GM12878 (cell line): ENCODE measurements at regions not wholly inside any gene's neighbourhood (a gene's known extent, or its start where the extent isn't known, plus 50 kb on each side); places are given as distances from the start of the nearest gene placed in this dataset.

Experiments used
- ATAC-seq: fragments of 200-7000 bp; cut with Tn5 transposase; 3 replicates; pipeline ENCODE4 v1.9.1; 2020; ENCODE audit warnings: mild to moderate bottlenecking, moderate library complexity
- BruUV-seq: library from RNA; stranded (reverse); fragments of 400-500 nt; replicated peaks from 2 replicates; lab custom pipeline; 2021; lab: Mats Ljungman, UMichigan
- CTCF ChIA-PET: fragments of 300-600 bp; sonication (Branson Sonifier 250); formaldehyde crosslinking; extraction: SDS; loops from one replicate; lab custom pipeline; 2021; ENCODE audit warnings: inconsistent platforms; lab: Yijun Ruan, JAX
- POLR2A ChIA-PET: fragments of 350-600 bp; formaldehyde crosslinking; extraction: SDS; loops from one replicate; lab custom pipeline; 2021; ENCODE audit warnings: inconsistent platforms; lab: Charles Lee
- RAD21 ChIA-PET: fragments of 300-600 bp; sonication (Branson Sonifier 250); formaldehyde crosslinking; loops from one replicate; lab custom pipeline; 2023; ENCODE audit warnings: antibody characterized with exemption; ENCODE audit not compliant: unreplicated experiment; lab: Charles Lee
- SMC1A ChIA-PET: fragments of 300-600 bp; sonication (Branson Sonifier 250); formaldehyde crosslinking; loops from one replicate; lab custom pipeline; 2023; ENCODE audit not compliant: unreplicated experiment, uncharacterized antibody; lab: Charles Lee
- DNase-seq: peaks from one replicate; pipeline ENCODE4 v3.0.0-alpha.2; 2011; ENCODE audit warnings: low read depth, low spot score
- FAIRE-seq: peaks from 3 replicates; lab custom pipeline; 2011; peaks lifted over from hg19 to GRCh38; lab: Jason Lieb, UNC
- H2AFZ ChIP-seq: 2 replicates; pipeline ENCODE4 v1.6.0; 2011; ENCODE audit warnings: low read depth, low read length, control low read depth; ENCODE audit not compliant: control insufficient read depth
- H3K27ac ChIP-seq: 2 replicates; pipeline ENCODE4 v1.5.1; 2011; ENCODE audit warnings: control low read depth; ENCODE audit not compliant: control insufficient read depth, insufficient read depth
- H3K27me3 ChIP-seq, 2 experiments: replicated peaks in 1 of 2; 2 replicates each; pipeline versions ENCODE4 v1.6.0 to v1.6.1; 2011; ENCODE audit warnings: low read length in 1 of 2; ENCODE audit not compliant: control insufficient read depth in 2 of 2, insufficient read depth in 2 of 2
- H3K36me3 ChIP-seq, 2 experiments: 2 replicates each; pipeline ENCODE4 v1.5.1; 2011; ENCODE audit warnings: low read length in 1 of 2; ENCODE audit not compliant: control insufficient read depth in 2 of 2, insufficient read depth in 2 of 2
- H3K4me1 ChIP-seq: 2 replicates; pipeline ENCODE4 v1.6.1; 2011; ENCODE audit warnings: mild to moderate bottlenecking, low read length, moderate library complexity, mixed read lengths; ENCODE audit not compliant: control insufficient read depth, insufficient read depth
- H3K4me2 ChIP-seq: 2 replicates; pipeline ENCODE4 v1.6.0; 2011; ENCODE audit warnings: control low read depth; ENCODE audit not compliant: control insufficient read depth, insufficient read depth
- H3K4me3 ChIP-seq: fragments of 200-600 bp; sonication (generic); 2 replicates; pipeline ENCODE4 v1.5.1; 2016
- H3K79me2 ChIP-seq: 2 replicates; pipeline ENCODE4 v1.6.0; 2011; ENCODE audit warnings: low read length; ENCODE audit not compliant: control insufficient read depth, insufficient read depth
- H3K9ac ChIP-seq: 2 replicates; pipeline ENCODE4 v1.8.0; 2011; ENCODE audit warnings: low read length, control low read depth, mixed read lengths; ENCODE audit not compliant: control insufficient read depth, insufficient read depth
- H3K9me3 ChIP-seq: replicated peaks from 3 replicates; pipeline ENCODE4 v1.5.1; 2011; ENCODE audit warnings: mild to moderate bottlenecking, low read length; ENCODE audit not compliant: control insufficient read depth, insufficient read depth
- H4K20me1 ChIP-seq: 2 replicates; pipeline ENCODE4 v1.6.0; 2011; ENCODE audit not compliant: control insufficient read depth, insufficient read depth
- BACH1 ChIP-seq: fragments of 450-650 bp; IDR thresholded peaks from 2 replicates; pipeline ENCODE4 v1.6.1; 2017; ENCODE audit warnings: mild to moderate bottlenecking, borderline replicate concordance
- CEBPB ChIP-seq, 2 experiments: fragments of 150-350 bp in 1 of 2; IDR thresholded peaks; 2 replicates each; pipeline ENCODE4 v1.6.1; 2012 to 2014; ENCODE audit warnings: low read depth in 2 of 2, low read length in 2 of 2, borderline replicate concordance in 1 of 2, inconsistent platforms in 1 of 2
- CHD2 ChIP-seq: IDR thresholded peaks from 2 replicates; pipeline ENCODE4 v1.6.1; 2011; ENCODE audit warnings: low read depth, low read length, improper control_type of control experiment, borderline replicate concordance
- DPF2 ChIP-seq: fragments of 450-650 bp; IDR thresholded peaks from 2 replicates; pipeline ENCODE4 v1.6.1; 2017; ENCODE audit warnings: mild to moderate bottlenecking
- E4F1 ChIP-seq: fragments of 450-650 bp; IDR thresholded peaks from 2 replicates; pipeline ENCODE4 v1.6.1; 2018; ENCODE audit warnings: borderline replicate concordance, mild to moderate bottlenecking; ENCODE audit not compliant: partially characterized antibody
- IRF4 ChIP-seq: IDR thresholded peaks from 2 replicates; pipeline ENCODE4 v1.6.1; 2011; ENCODE audit warnings: low read depth, low read length
- JUND ChIP-seq: IDR thresholded peaks from 2 replicates; pipeline ENCODE4 v1.6.1; 2012; ENCODE audit warnings: low read depth, mild to moderate bottlenecking, low read length, improper control_type of control experiment, moderate library complexity
- MTA3 ChIP-seq: IDR thresholded peaks from 2 replicates; pipeline ENCODE4 v1.6.1; 2012; ENCODE audit warnings: low read length, inconsistent platforms, borderline replicate concordance
- MYC ChIP-seq: IDR thresholded peaks from 2 replicates; pipeline ENCODE4 v1.6.1; 2011; ENCODE audit warnings: mild to moderate bottlenecking, low read length, moderate library complexity, inconsistent platforms; ENCODE audit not compliant: insufficient read depth, insufficient replicate concordance, insufficient read length, severe bottlenecking
- NR2C2 ChIP-seq: IDR thresholded peaks from 2 replicates; pipeline ENCODE4 v1.6.1; 2011; ENCODE audit warnings: borderline replicate concordance, low read depth; ENCODE audit not compliant: control insufficient read depth, insufficient read length
- RUNX3 ChIP-seq: IDR thresholded peaks from 2 replicates; pipeline ENCODE4 v1.6.1; 2012; ENCODE audit warnings: low read length, inconsistent platforms
- STAT3 ChIP-seq: IDR thresholded peaks from 2 replicates; pipeline ENCODE4 v1.6.1; 2011; ENCODE audit warnings: low read depth, low read length, improper control_type of control experiment
- WGBS: methylation state at CpG from one replicate; pipeline ENCODE4 v1.1.6; 2016; ENCODE audit warnings: low lambda C conversion rate; ENCODE audit not compliant: insufficient replicate concordance, insufficient coverage; ENCODE audit errors: missing lambda C conversion rate; 5-methylcytosine and 5-hydroxymethylcytosine counted together
- in situ Hi-C: fragments of 300-500 bp; cut with MboI; formaldehyde crosslinking; loops from 9 replicates; pipeline ENCODE4 v1.14.3; 2018; ENCODE audit warnings: mixed read lengths
- intact Hi-C: fragments of 100-400 bp; cut with micrococcal nuclease; formaldehyde crosslinking; loops from one replicate; pipeline ENCODE4 v1.14.2; 2022; ENCODE audit not compliant: unreplicated experiment
- TF ChIP-seq, protein P1 (sequence below): IDR thresholded peaks from 2 replicates; pipeline ENCODE4 v1.6.1; 2012; ENCODE audit warnings: low read depth, low read length, improper control_type of control experiment

GRCh38 chr2:191512216-191512835 is 165.6 kb upstream of the NABP1 start:
- FAIRE-seq: no peak
- WGBS: 47% methylated on average over 7 of the region's 7 CpGs

More at GRCh38 chr2:191512216-191512835, 165.6 kb upstream of the NABP1 start:
- Histone ChIP-seq H3K79me2 (no peaks in the 10 kb centered on the region), H3K4me1 (no peaks in the 10 kb centered on the region), H3K4me3 (no peak overlapping the region), H3K27me3 (no peaks in the 10 kb centered on the region), H3K4me2 (no peak overlapping the region), H2AFZ (no peak overlapping the region), H3K9ac (no peak overlapping the region), H3K36me3 (no peaks in the 10 kb centered on the region), H3K27ac (no peak overlapping the region), H3K9me3 (no peaks in the 10 kb centered on the region), H4K20me1 (no peaks in the 10 kb centered on the region)
- no TSS peak for BruUV-seq
- ChIA-PET SMC1A (no interaction called here), POLR2A (no interaction called here), RAD21 (no interaction called here), CTCF (interaction anchor here (0.5 to 0.6 kb wide), 2 partner anchors 27 to 35 kb away, joined by 3 read pairs; no protein-coding TSS in a partner anchor)
- intact Hi-C loops (no loop called here), in situ Hi-C loops (no loop called here)
- TF ChIP-seq CHD2: no peak
- TF ChIP-seq JUND: no peak
- TF ChIP-seq RUNX3: no peak
- no peak for TF ChIP-seq NR2C2
- no peak for TF ChIP-seq E4F1
- no peak for TF ChIP-seq MYC
- no peak for TF ChIP-seq BACH1
- no peak for TF ChIP-seq STAT3
- no peak for TF ChIP-seq DPF2
- TF ChIP-seq, protein P1, sequence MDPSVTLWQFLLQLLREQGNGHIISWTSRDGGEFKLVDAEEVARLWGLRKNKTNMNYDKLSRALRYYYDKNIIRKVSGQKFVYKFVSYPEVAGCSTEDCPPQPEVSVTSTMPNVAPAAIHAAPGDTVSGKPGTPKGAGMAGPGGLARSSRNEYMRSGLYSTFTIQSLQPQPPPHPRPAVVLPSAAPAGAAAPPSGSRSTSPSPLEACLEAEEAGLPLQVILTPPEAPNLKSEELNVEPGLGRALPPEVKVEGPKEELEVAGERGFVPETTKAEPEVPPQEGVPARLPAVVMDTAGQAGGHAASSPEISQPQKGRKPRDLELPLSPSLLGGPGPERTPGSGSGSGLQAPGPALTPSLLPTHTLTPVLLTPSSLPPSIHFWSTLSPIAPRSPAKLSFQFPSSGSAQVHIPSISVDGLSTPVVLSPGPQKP: no peak
- TF ChIP-seq MTA3: no peak
- no peak for TF ChIP-seq IRF4
- TF ChIP-seq CEBPB (IDR thresholded peaks at IDR 0.05; ENCODE audit: borderline replicate concordance in 1 of 2, low read depth in 2 of 2, low read length in 2 of 2): no peak
- ATAC-seq: no peak
- DNase-seq: no peak
